ENCODE measurements at regions not wholly inside any gene's neighbourhood (a gene's known extent, or its start where the extent isn't known, plus 50 kb on each side); places are given as distances from the start of the nearest gene placed in this dataset.

- WGBS (ENCODE audit: insufficient coverage), result no CpG with 5 or more reads among the region's 1 CpG
- peak in 1 of 6 donors; percentile 15 for DNase-seq (ENCODE audit: low read depth in 4 of 6, low spot score in 6 of 6)
- no peaks in the 10 kb centered on the region for H3K9me3 ChIP-seq (ENCODE audit: control insufficient read depth, insufficient read depth, low read length)
Observed at GRCh38 chr3:73885862-73886261, 261.1 kb upstream of the PDZRN3 start.

GRCh38 chr3:73884361-73884760, 259.6 kb upstream of the PDZRN3 start:
- Histone ChIP-seq H3K36me3 (ENCODE audit: control insufficient read depth, insufficient read depth, low read length) (no peaks in the 10 kb centered on the region), H3K9me3 (ENCODE audit: control insufficient read depth, insufficient read depth, low read length) (no peaks in the 10 kb centered on the region), H3K27ac (ENCODE audit: low read depth, low read length) (no peak overlapping the region), H3K4me1 (ENCODE audit: control insufficient read depth, insufficient read depth, low read length) (no peaks in the 10 kb centered on the region), H3K27me3 (ENCODE audit: control insufficient read depth, insufficient read depth, low read length) (no peaks in the 10 kb centered on the region), H3K4me3 (ENCODE audit: low read depth, low read length) (no peak overlapping the region)
- 50% methylated on average over 1 of the region's 3 CpGs for WGBS (ENCODE audit: insufficient coverage)
- DNase-seq (ENCODE audit: low read depth in 4 of 6, low spot score in 6 of 6), result peak in 1 of 6 donors; percentile 79

More at GRCh38 chr3:73885862-73886261, 261.1 kb upstream of the PDZRN3 start:
- Histone ChIP-seq H3K4me1 (ENCODE audit: control insufficient read depth, insufficient read depth, low read length) (no peaks in the 10 kb centered on the region), H3K36me3 (ENCODE audit: control insufficient read depth, insufficient read depth, low read length) (no peaks in the 10 kb centered on the region), H3K27ac (ENCODE audit: low read depth, low read length) (no peak overlapping the region), H3K27me3 (ENCODE audit: control insufficient read depth, insufficient read depth, low read length) (no peaks in the 10 kb centered on the region), H3K4me3 (ENCODE audit: low read depth, low read length) (no peak overlapping the region)

GRCh38 chr3:73883497-73883896, 258.8 kb upstream of the PDZRN3 start:
- no peaks in the 10 kb centered on the region for H3K9me3 ChIP-seq (ENCODE audit: control insufficient read depth, insufficient read depth, low read length)
- H3K4me1 ChIP-seq (ENCODE audit: control insufficient read depth, insufficient read depth, low read length), result no peaks in the 10 kb centered on the region
- no peaks in the 10 kb centered on the region for H3K36me3 ChIP-seq (ENCODE audit: control insufficient read depth, insufficient read depth, low read length)
- H3K4me3 ChIP-seq (ENCODE audit: low read depth, low read length), result no peak overlapping the region
- H3K27ac ChIP-seq (ENCODE audit: low read depth, low read length), result no peak overlapping the region
- no peaks in the 10 kb centered on the region for H3K27me3 ChIP-seq (ENCODE audit: control insufficient read depth, insufficient read depth, low read length)
- no peak for DNase-seq (ENCODE audit: low read depth in 4 of 6, low spot score in 6 of 6)

GRCh38 chr3:73874606-73875369, 250.0 kb upstream of the PDZRN3 start:
- WGBS (ENCODE audit: insufficient coverage), result 82% methylated on average over 3 of the region's 4 CpGs
- no peaks in the 10 kb centered on the region for H3K9me3 ChIP-seq (ENCODE audit: control insufficient read depth, insufficient read depth, low read length)
- no peaks in the 10 kb centered on the region for H3K4me1 ChIP-seq (ENCODE audit: control insufficient read depth, insufficient read depth, low read length)
- peak in 1 of 6 donors; percentile 22 for DNase-seq (ENCODE audit: low read depth in 4 of 6, low spot score in 6 of 6)
- no peak overlapping the region for H3K4me3 ChIP-seq (ENCODE audit: low read depth, low read length)
- no peak overlapping the region for H3K27ac ChIP-seq (ENCODE audit: low read depth, low read length)
- H3K36me3 ChIP-seq (ENCODE audit: control insufficient read depth, insufficient read depth, low read length), result no peaks in the 10 kb centered on the region
- no peaks in the 10 kb centered on the region for H3K27me3 ChIP-seq (ENCODE audit: control insufficient read depth, insufficient read depth, low read length)

- H3K4me1 ChIP-seq (ENCODE audit: control insufficient read depth, insufficient read depth, low read length), result no peaks in the 10 kb centered on the region
- DNase-seq (ENCODE audit: low read depth in 4 of 6, low spot score in 6 of 6), result peak in 1 of 6 donors; percentile 53
- H3K4me3 ChIP-seq (ENCODE audit: low read depth, low read length), result no peak overlapping the region
- H3K27ac ChIP-seq (ENCODE audit: low read depth, low read length), result no peak overlapping the region
- 50% methylated on average over 1 of the region's 4 CpGs for WGBS (ENCODE audit: insufficient coverage)
- H3K9me3 ChIP-seq (ENCODE audit: control insufficient read depth, insufficient read depth, low read length), result no peaks in the 10 kb centered on the region
- no peaks in the 10 kb centered on the region for H3K27me3 ChIP-seq (ENCODE audit: control insufficient read depth, insufficient read depth, low read length)
- H3K36me3 ChIP-seq (ENCODE audit: control insufficient read depth, insufficient read depth, low read length), result no peaks in the 10 kb centered on the region
Observed at GRCh38 chr3:73874161-73874560, 249.4 kb upstream of the PDZRN3 start.

- DNase-seq (ENCODE audit: low read depth in 4 of 6, low spot score in 6 of 6), result peak; percentile 54 to 94 (median 68)
- H3K4me1 ChIP-seq (ENCODE audit: control insufficient read depth, insufficient read depth, low read length), result no peaks in the 10 kb centered on the region
- H3K9me3 ChIP-seq (ENCODE audit: control insufficient read depth, insufficient read depth, low read length), result no peaks in the 10 kb centered on the region
- H3K4me3 ChIP-seq (ENCODE audit: low read depth, low read length), result no peak overlapping the region
- H3K27me3 ChIP-seq (ENCODE audit: control insufficient read depth, insufficient read depth, low read length), result no peaks in the 10 kb centered on the region
- H3K36me3 ChIP-seq (ENCODE audit: control insufficient read depth, insufficient read depth, low read length), result no peaks in the 10 kb centered on the region
- no CpG with 5 or more reads among the region's 3 CpGs for WGBS (ENCODE audit: insufficient coverage)
- H3K27ac ChIP-seq (ENCODE audit: low read depth, low read length), result no peak overlapping the region
Observed at GRCh38 chr3:73868688-73869315, 244.1 kb upstream of the PDZRN3 start.

- Histone ChIP-seq H3K27me3 (ENCODE audit: control insufficient read depth, insufficient read depth, low read length) (no peaks in the 10 kb centered on the region), H3K27ac (ENCODE audit: low read depth, low read length) (no peak overlapping the region), H3K9me3 (ENCODE audit: control insufficient read depth, insufficient read depth, low read length) (no peaks in the 10 kb centered on the region), H3K4me3 (ENCODE audit: low read depth, low read length) (no peak overlapping the region), H3K36me3 (ENCODE audit: control insufficient read depth, insufficient read depth, low read length) (no peaks in the 10 kb centered on the region), H3K4me1 (ENCODE audit: control insufficient read depth, insufficient read depth, low read length) (no peaks in the 10 kb centered on the region)
- DNase-seq (ENCODE audit: low read depth in 4 of 6, low spot score in 6 of 6), result no peak
- WGBS (ENCODE audit: insufficient coverage), result no CpG with 5 or more reads among the region's 3 CpGs
Observed at GRCh38 chr3:73867524-73867923, 242.8 kb upstream of the PDZRN3 start.

- 100% methylated on average over 1 of the region's 2 CpGs for WGBS (ENCODE audit: insufficient coverage)
Observed at GRCh38 chr3:73866846-73867245, 242.1 kb upstream of the PDZRN3 start.

GRCh38 chr3:73863546-73864079, 238.9 kb upstream of the PDZRN3 start:
- Histone ChIP-seq H3K4me3 (ENCODE audit: low read depth, low read length) (no peak overlapping the region), H3K27ac (ENCODE audit: low read depth, low read length) (no peak overlapping the region), H3K9me3 (ENCODE audit: control insufficient read depth, insufficient read depth, low read length) (no peaks in the 10 kb centered on the region), H3K4me1 (ENCODE audit: control insufficient read depth, insufficient read depth, low read length) (no peaks in the 10 kb centered on the region), H3K36me3 (ENCODE audit: control insufficient read depth, insufficient read depth, low read length) (no peaks in the 10 kb centered on the region), H3K27me3 (ENCODE audit: control insufficient read depth, insufficient read depth, low read length) (no peaks in the 10 kb centered on the region)
- DNase-seq (ENCODE audit: low read depth in 4 of 6, low spot score in 6 of 6), result no peak
- WGBS (ENCODE audit: insufficient coverage), result 95% methylated on average over 4 of the region's 5 CpGs

More at GRCh38 chr3:73866846-73867245, 242.1 kb upstream of the PDZRN3 start:
- Histone ChIP-seq H3K4me3 (ENCODE audit: low read depth, low read length) (no peak overlapping the region), H3K27me3 (ENCODE audit: control insufficient read depth, insufficient read depth, low read length) (no peaks in the 10 kb centered on the region), H3K4me1 (ENCODE audit: control insufficient read depth, insufficient read depth, low read length) (no peaks in the 10 kb centered on the region), H3K36me3 (ENCODE audit: control insufficient read depth, insufficient read depth, low read length) (no peaks in the 10 kb centered on the region), H3K9me3 (ENCODE audit: control insufficient read depth, insufficient read depth, low read length) (no peaks in the 10 kb centered on the region), H3K27ac (ENCODE audit: low read depth, low read length) (no peak overlapping the region)
- no peak for DNase-seq (ENCODE audit: low read depth in 4 of 6, low spot score in 6 of 6)

- Histone ChIP-seq H3K4me1 (ENCODE audit: control insufficient read depth, insufficient read depth, low read length) (no peaks in the 10 kb centered on the region), H3K4me3 (ENCODE audit: low read depth, low read length) (no peak overlapping the region), H3K27ac (ENCODE audit: low read depth, low read length) (no peak overlapping the region), H3K9me3 (ENCODE audit: control insufficient read depth, insufficient read depth, low read length) (no peaks in the 10 kb centered on the region), H3K36me3 (ENCODE audit: control insufficient read depth, insufficient read depth, low read length) (no peaks in the 10 kb centered on the region), H3K27me3 (ENCODE audit: control insufficient read depth, insufficient read depth, low read length) (no peaks in the 10 kb centered on the region)
- WGBS (ENCODE audit: insufficient coverage), result no CpG with 5 or more reads among the region's 1 CpG
- no peak for DNase-seq (ENCODE audit: low read depth in 4 of 6, low spot score in 6 of 6)
Observed at GRCh38 chr3:73855813-73856212, 231.1 kb upstream of the PDZRN3 start.

All from spinal cord (tissue), 9 donors.